IMR-90 (cell line): ENCODE measurements at regions not wholly inside any gene's neighbourhood (a gene's known extent, or its start where the extent isn't known, plus 50 kb on each side); places are given as distances from the start of the nearest gene placed in this dataset.

Experiments used
- ATAC-seq: fragments of 200-7000 bp; cut with Tn5 transposase; 2 replicates; pipeline ENCODE4 v1.9.1; 2020; ENCODE audit warnings: low read depth, mild to moderate bottlenecking, moderate library complexity
- BruUV-seq: library from RNA; stranded (reverse); fragments of 400-500 nt; replicated peaks from 2 replicates; lab custom pipeline; 2021; lab: Mats Ljungman, UMichigan
- CTCF ChIA-PET: fragments of 300-600 bp; formaldehyde crosslinking; extraction: SDS; loops from one replicate; lab custom pipeline; 2021; ENCODE audit warnings: antibody characterized with exemption; lab: Yijun Ruan, JAX
- POLR2A ChIA-PET: fragments of 300-600 bp; sonication (Branson Sonifier 250); formaldehyde crosslinking; loops from one replicate; lab custom pipeline; 2022; ENCODE audit warnings: antibody characterized with exemption; ENCODE audit not compliant: unreplicated experiment; lab: Charles Lee
- DNase-seq: peaks from one replicate; pipeline ENCODE4 v3.0.0; 2013
- H2AFZ ChIP-seq: replicated peaks from 2 replicates; pipeline ENCODE3; 2013; ENCODE audit warnings: low read length, mild to moderate bottlenecking; ENCODE audit not compliant: poor library complexity
- H2AK5ac ChIP-seq: 2 replicates; pipeline ENCODE4 v1.6.1; 2013; ENCODE audit warnings: low read depth, low read length, inconsistent platforms
- H2AK9ac ChIP-seq: replicated peaks from 2 replicates; pipeline ENCODE3; 2013; ENCODE audit warnings: mild to moderate bottlenecking, low read depth, low read length, moderate library complexity; ENCODE audit not compliant: poor library complexity
- H2BK120ac ChIP-seq: 2 replicates; pipeline ENCODE4 v1.6.1; 2013; ENCODE audit warnings: low read depth, low read length, inconsistent platforms
- H2BK15ac ChIP-seq: 3 replicates; pipeline ENCODE4 v1.6.1; 2013; ENCODE audit warnings: low read depth, low read length, inconsistent platforms
- H2BK20ac ChIP-seq: 2 replicates; pipeline ENCODE4 v1.6.1; 2013; ENCODE audit warnings: low read depth, mild to moderate bottlenecking, inconsistent platforms, low read length, moderate library complexity
- H2BK5ac ChIP-seq: 2 replicates; pipeline ENCODE4 v1.6.1; 2013; ENCODE audit warnings: mild to moderate bottlenecking, low read depth, low read length, inconsistent platforms; ENCODE audit not compliant: poor library complexity, severe bottlenecking
- H3K14ac ChIP-seq: replicated peaks from 2 replicates; pipeline ENCODE4 v1.6.1; 2013; ENCODE audit warnings: low read depth, low read length, inconsistent platforms
- H3K18ac ChIP-seq: 2 replicates; pipeline ENCODE4 v1.6.1; 2013; ENCODE audit warnings: low read depth, low read length, control low read depth
- H3K23ac ChIP-seq: 2 replicates; pipeline ENCODE4 v1.6.1; 2013; ENCODE audit warnings: low read depth, low read length, inconsistent platforms
- H3K27ac ChIP-seq: 2 replicates; pipeline ENCODE4 v1.5.1; 2013; ENCODE audit warnings: mild to moderate bottlenecking, control low read depth, low read length; ENCODE audit not compliant: insufficient read depth
- H3K27me3 ChIP-seq: 2 replicates; pipeline ENCODE4 v1.6.1; 2013; ENCODE audit warnings: low read length; ENCODE audit not compliant: control insufficient read depth, insufficient read depth
- H3K36me3 ChIP-seq: 2 replicates; pipeline ENCODE4 v1.6.1; 2013; ENCODE audit warnings: low read length, mixed read lengths; ENCODE audit not compliant: control insufficient read depth, insufficient read depth
- H3K4ac ChIP-seq: 2 replicates; pipeline ENCODE4 v1.6.1; 2013; ENCODE audit warnings: low read depth, low read length, inconsistent platforms
- H3K4me1 ChIP-seq: 2 replicates; pipeline ENCODE4 v1.6.1; 2013; ENCODE audit warnings: low read length, mixed read lengths; ENCODE audit not compliant: control insufficient read depth, insufficient read depth
- H3K4me2 ChIP-seq: 2 replicates; pipeline ENCODE4 v1.6.1; 2013; ENCODE audit warnings: low read depth, mild to moderate bottlenecking, control low read depth, low read length, moderate library complexity
- H3K4me3 ChIP-seq: 2 replicates; pipeline ENCODE4 v1.5.1; 2013; ENCODE audit warnings: low read depth, mild to moderate bottlenecking, control low read depth, low read length, moderate library complexity; ENCODE audit not compliant: insufficient read depth
- H3K56ac ChIP-seq: 2 replicates; pipeline ENCODE4 v1.6.1; 2013; ENCODE audit warnings: low read length, inconsistent platforms; ENCODE audit not compliant: insufficient read depth; ENCODE audit errors: extremely low read depth
- H3K79me1 ChIP-seq, 2 experiments: 2 replicates each; pipeline ENCODE4 v1.6.1; 2013; ENCODE audit warnings: low read length in 2 of 2, inconsistent platforms in 1 of 2, low read depth in 1 of 2
- H3K9ac ChIP-seq: 2 replicates; pipeline ENCODE4 v1.6.1; 2013; ENCODE audit warnings: low read depth, low read length, control low read depth
- H3K9me1 ChIP-seq: 2 replicates; pipeline ENCODE4 v1.6.1; 2013; ENCODE audit warnings: low read length, inconsistent platforms; ENCODE audit not compliant: insufficient read depth
- H3K9me3 ChIP-seq: 2 replicates; pipeline ENCODE4 v1.6.1; 2013; ENCODE audit warnings: low read length; ENCODE audit not compliant: control insufficient read depth, insufficient read depth
- H4K20me1 ChIP-seq: 2 replicates; pipeline ENCODE4 v1.6.1; 2013; ENCODE audit warnings: low read length, inconsistent platforms; ENCODE audit not compliant: insufficient read depth
- H4K5ac ChIP-seq: 2 replicates; pipeline ENCODE4 v1.6.1; 2013; ENCODE audit warnings: mild to moderate bottlenecking, low read depth, low read length, control low read depth
- H4K8ac ChIP-seq, 2 experiments: 2 replicates each; pipeline ENCODE4 v1.6.1; 2013; ENCODE audit warnings: low read depth in 2 of 2, low read length in 2 of 2, control low read depth in 1 of 2, inconsistent platforms in 1 of 2
- H4K91ac ChIP-seq: 2 replicates; pipeline ENCODE4 v1.6.1; 2013; ENCODE audit warnings: low read depth, low read length, inconsistent platforms; ENCODE audit not compliant: insufficient read depth
- BHLHE40 ChIP-seq: fragments of 150-350 bp; IDR thresholded peaks from 2 replicates; pipeline ENCODE4 v1.6.1; 2016; ENCODE audit warnings: mild to moderate bottlenecking, low read depth, low read length
- CEBPB ChIP-seq: IDR thresholded peaks from 2 replicates; pipeline ENCODE4 v1.6.1; 2012; ENCODE audit warnings: low read depth, low read length, improper control_type of control experiment
- ELK1 ChIP-seq: fragments of 150-350 bp; IDR thresholded peaks from 2 replicates; pipeline ENCODE4 v1.6.1; 2016; ENCODE audit warnings: low read depth, mild to moderate bottlenecking, low read length, moderate library complexity, borderline replicate concordance
- MAZ ChIP-seq: IDR thresholded peaks from 2 replicates; pipeline ENCODE4 v1.6.1; 2012; ENCODE audit warnings: low read depth, mild to moderate bottlenecking, low read length, improper control_type of control experiment, moderate library complexity, borderline replicate concordance
- NFE2L2 ChIP-seq: fragments of 150-350 bp; IDR thresholded peaks from 2 replicates; pipeline ENCODE4 v1.6.1; 2016; ENCODE audit warnings: low read depth, mild to moderate bottlenecking, low read length
- RAD21 ChIP-seq: IDR thresholded peaks from 2 replicates; pipeline ENCODE4 v1.6.1; 2012; ENCODE audit warnings: low read length, improper control_type of control experiment
- RCOR1 ChIP-seq: IDR thresholded peaks from 2 replicates; pipeline ENCODE4 v1.6.1; 2012; ENCODE audit warnings: mild to moderate bottlenecking, low read length, improper control_type of control experiment; ENCODE audit not compliant: insufficient replicate concordance
- WGBS, 2 experiments: methylation state at CpG; one replicate each; pipeline versions ENCODE4 v1.1.5 to v1.1.7; 2013; ENCODE audit warnings: missing lambda C conversion rate in 2 of 2; ENCODE audit not compliant: insufficient read length in 1 of 2; ENCODE audit errors: extremely low coverage in 2 of 2; 5-methylcytosine and 5-hydroxymethylcytosine counted together
- dilution Hi-C: fragments of 300-500 bp; cut with HindIII; formaldehyde crosslinking; loops from one replicate; pipeline ENCODE4 v1.14.3; 2018; ENCODE audit warnings: low sequenced_read_pairs; ENCODE audit not compliant: unreplicated experiment
- in situ Hi-C: fragments of 300-500 bp; cut with MboI; formaldehyde crosslinking; loops from 3 replicates; pipeline ENCODE4 v1.14.3; 2019; ENCODE audit warnings: low sequenced_read_pairs, inconsistent platforms, mixed read lengths
- intact Hi-C: fragments of 100-400 bp; cut with micrococcal nuclease; formaldehyde crosslinking; loops from 2 replicates; pipeline ENCODE4 v1.10.0; 2022
- TF ChIP-seq, protein P1 (sequence below): fragments of 150-350 bp; IDR thresholded peaks from 2 replicates; pipeline ENCODE4 v1.6.1; 2017; ENCODE audit warnings: mild to moderate bottlenecking, antibody characterized with exemption, low read length, low read depth

GRCh38 chr22:22090650-22091399 is 108.2 kb upstream of the TOP3B start:
- Histone ChIP-seq H3K9me1 (peaks cover 18% of the 10 kb centered on the region), H3K27me3 (peaks cover 5% of the 10 kb centered on the region), H2AK5ac (no peak overlapping the region), H3K4me2 (no peak overlapping the region), H3K9ac (no peak overlapping the region), H2BK5ac (no peak overlapping the region), H3K56ac (no peak overlapping the region), H4K20me1 (no peaks in the 10 kb centered on the region), H4K91ac (no peak overlapping the region), H3K14ac (no peak overlapping the region), H3K18ac (no peak overlapping the region), H3K4ac (no peak overlapping the region), H3K23ac (no peak overlapping the region), H2AK9ac (no peak overlapping the region), H3K36me3 (no peaks in the 10 kb centered on the region), H4K8ac (no peak overlapping the region), H3K27ac (no peak overlapping the region), H3K4me3 (no peak overlapping the region), H2BK15ac (no peak overlapping the region), H3K4me1 (peaks cover 25% of the 10 kb centered on the region), H3K79me1 (no peaks in the 10 kb centered on the region), H3K9me3 (no peaks in the 10 kb centered on the region), H2AFZ (no peak overlapping the region), H4K5ac (no peak overlapping the region), H2BK120ac (no peak overlapping the region), H2BK20ac (no peak overlapping the region)
- ChIA-PET POLR2A (no interaction called here), CTCF (no interaction called here)
- intact Hi-C loops (no loop called here), in situ Hi-C loops (no loop called here), dilution Hi-C loops (no loop called here)
- BruUV-seq = no TSS peak
- ATAC-seq (no peak), DNase-seq (no peak)
- no CpG with 5 or more reads among the region's 10 CpGs for whole genome bisulfite sequencing, 2 experiments
- TF ChIP-seq RCOR1 = no peak
- TF ChIP-seq RAD21 = no peak
- TF ChIP-seq NFE2L2 = no peak
- TF ChIP-seq CEBPB = no peak
- TF ChIP-seq, protein P1, sequence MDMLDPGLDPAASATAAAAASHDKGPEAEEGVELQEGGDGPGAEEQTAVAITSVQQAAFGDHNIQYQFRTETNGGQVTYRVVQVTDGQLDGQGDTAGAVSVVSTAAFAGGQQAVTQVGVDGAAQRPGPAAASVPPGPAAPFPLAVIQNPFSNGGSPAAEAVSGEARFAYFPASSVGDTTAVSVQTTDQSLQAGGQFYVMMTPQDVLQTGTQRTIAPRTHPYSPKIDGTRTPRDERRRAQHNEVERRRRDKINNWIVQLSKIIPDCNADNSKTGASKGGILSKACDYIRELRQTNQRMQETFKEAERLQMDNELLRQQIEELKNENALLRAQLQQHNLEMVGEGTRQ = no peak
- TF ChIP-seq MAZ = no peak
- TF ChIP-seq BHLHE40 = no peak
- TF ChIP-seq ELK1 = no peak
